Endodermal cell (in vitro differentiated cells): ENCODE measurements at regions not wholly inside any gene's neighbourhood (a gene's known extent, or its start where the extent isn't known, plus 50 kb on each side); places are given as distances from the start of the nearest gene placed in this dataset.

Experiments used
- DNase-seq: peaks from one replicate; pipeline ENCODE4 v3.0.0-alpha.2; 2017
- H3K27ac ChIP-seq: 2 replicates; pipeline ENCODE4 v1.5.1; 2013; ENCODE audit warnings: mild to moderate bottlenecking, low read depth, low read length, moderate library complexity
- H3K27me3 ChIP-seq: 2 replicates; pipeline ENCODE4 v1.6.1; 2013; ENCODE audit warnings: mild to moderate bottlenecking, low read length, moderate library complexity; ENCODE audit not compliant: insufficient read depth, control insufficient read depth, poor library complexity, severe bottlenecking
- H3K36me3 ChIP-seq: 2 replicates; pipeline ENCODE4 v1.7.0; 2013; ENCODE audit warnings: mild to moderate bottlenecking, low read length, moderate library complexity; ENCODE audit not compliant: control insufficient read depth, insufficient read depth
- H3K4me1 ChIP-seq: one replicate; pipeline ENCODE4 v1.7.0; 2013; ENCODE audit warnings: low read length; ENCODE audit not compliant: control insufficient read depth, insufficient read depth
- H3K4me3 ChIP-seq: 2 replicates; pipeline ENCODE4 v1.5.1; 2013; ENCODE audit warnings: mild to moderate bottlenecking, low read length, moderate library complexity
- H3K9ac ChIP-seq: 2 replicates; pipeline ENCODE4 v1.6.1; 2013; ENCODE audit warnings: mild to moderate bottlenecking, low read length, moderate library complexity; ENCODE audit not compliant: poor library complexity, severe bottlenecking; ENCODE audit errors: extremely low read depth
- H3K9me3 ChIP-seq: 2 replicates; pipeline ENCODE4 v1.6.1; 2013; ENCODE audit warnings: mild to moderate bottlenecking, low read length, moderate library complexity; ENCODE audit not compliant: control insufficient read depth
- H3K27ac Mint-ChIP-seq: 2 replicates; pipeline ENCODE4 v1.8.0; 2020; ENCODE audit warnings: mixed read lengths
- H3K27me3 Mint-ChIP-seq: 2 replicates; pipeline ENCODE4 v1.8.0; 2021; ENCODE audit warnings: mild to moderate bottlenecking, mixed read lengths; ENCODE audit not compliant: insufficient read depth
- H3K36me3 Mint-ChIP-seq: 2 replicates; pipeline ENCODE4 v1.8.0; 2020; ENCODE audit warnings: low read depth, mixed read lengths
- H3K4me1 Mint-ChIP-seq: 2 replicates; pipeline ENCODE4 v1.8.0; 2020; ENCODE audit warnings: mixed read lengths
- H3K4me3 Mint-ChIP-seq: 2 replicates; pipeline ENCODE4 v1.8.0; 2020; ENCODE audit warnings: mild to moderate bottlenecking, moderate library complexity, mixed read lengths
- H3K9me3 Mint-ChIP-seq: 2 replicates; pipeline ENCODE4 v1.8.0; 2020; ENCODE audit warnings: mild to moderate bottlenecking, mixed read lengths
- WGBS, 2 experiments: methylation state at CpG; one replicate each; pipeline versions ENCODE4 v1.1.5 to v1.1.7; 2013; ENCODE audit warnings: missing lambda C conversion rate in 2 of 2, mixed read lengths in 1 of 2; ENCODE audit not compliant: insufficient coverage in 1 of 2, insufficient read length in 1 of 2; 5-methylcytosine and 5-hydroxymethylcytosine counted together
- TF ChIP-seq, protein P1 (sequence below): fragments of 200-600 bp; sonication (generic); conservative IDR thresholded peaks from 2 replicates; pipeline ENCODE4 v1.5.0; 2021; ENCODE audit warnings: antibody characterized with exemption, mild to moderate bottlenecking

DNA sequence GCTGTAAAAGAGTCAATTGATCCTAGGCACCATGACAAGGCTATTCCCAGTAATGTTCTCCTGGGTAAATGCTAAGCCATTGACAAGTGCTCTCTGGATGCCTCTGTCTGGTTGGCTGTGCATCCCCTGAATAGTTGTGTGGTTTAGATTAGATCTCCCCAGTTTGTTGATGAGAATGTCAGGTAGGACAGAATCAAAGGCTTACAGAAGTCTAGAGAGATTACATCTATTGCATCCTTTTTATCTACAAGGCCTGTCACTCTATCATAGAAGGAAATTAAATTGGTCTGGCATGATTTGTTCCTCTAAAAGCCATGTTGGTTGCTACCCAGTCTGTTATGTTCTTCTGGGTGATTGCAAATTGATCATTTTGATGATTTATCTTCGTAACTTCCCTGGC is 548.3 kb downstream of the GATA3 start:
- H3K27ac ChIP-seq = no peak overlapping the region
- H3K4me3 Mint-ChIP-seq = no peak overlapping the region
- H3K27me3 Mint-ChIP-seq = no peaks in the 10 kb centered on the region
- H3K27me3 ChIP-seq = no peaks in the 10 kb centered on the region
- H3K27ac Mint-ChIP-seq = no peak overlapping the region
- TF ChIP-seq, protein P1, sequence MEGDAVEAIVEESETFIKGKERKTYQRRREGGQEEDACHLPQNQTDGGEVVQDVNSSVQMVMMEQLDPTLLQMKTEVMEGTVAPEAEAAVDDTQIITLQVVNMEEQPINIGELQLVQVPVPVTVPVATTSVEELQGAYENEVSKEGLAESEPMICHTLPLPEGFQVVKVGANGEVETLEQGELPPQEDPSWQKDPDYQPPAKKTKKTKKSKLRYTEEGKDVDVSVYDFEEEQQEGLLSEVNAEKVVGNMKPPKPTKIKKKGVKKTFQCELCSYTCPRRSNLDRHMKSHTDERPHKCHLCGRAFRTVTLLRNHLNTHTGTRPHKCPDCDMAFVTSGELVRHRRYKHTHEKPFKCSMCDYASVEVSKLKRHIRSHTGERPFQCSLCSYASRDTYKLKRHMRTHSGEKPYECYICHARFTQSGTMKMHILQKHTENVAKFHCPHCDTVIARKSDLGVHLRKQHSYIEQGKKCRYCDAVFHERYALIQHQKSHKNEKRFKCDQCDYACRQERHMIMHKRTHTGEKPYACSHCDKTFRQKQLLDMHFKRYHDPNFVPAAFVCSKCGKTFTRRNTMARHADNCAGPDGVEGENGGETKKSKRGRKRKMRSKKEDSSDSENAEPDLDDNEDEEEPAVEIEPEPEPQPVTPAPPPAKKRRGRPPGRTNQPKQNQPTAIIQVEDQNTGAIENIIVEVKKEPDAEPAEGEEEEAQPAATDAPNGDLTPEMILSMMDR = no peak
- peaks cover 20% of the 10 kb centered on the region for H3K9me3 Mint-ChIP-seq
- no peaks in the 10 kb centered on the region for H3K9me3 ChIP-seq
- no peak overlapping the region for H3K4me3 ChIP-seq
- H3K36me3 Mint-ChIP-seq = no peaks in the 10 kb centered on the region
- WGBS, 2 experiments = 80 to 86% methylated on average over 1 of the region's 1 CpG
- no peaks in the 10 kb centered on the region for H3K4me1 Mint-ChIP-seq
- H3K9ac ChIP-seq = no peak overlapping the region
- H3K36me3 ChIP-seq = no peaks in the 10 kb centered on the region
- no peaks in the 10 kb centered on the region for H3K4me1 ChIP-seq
- no peak for DNase-seq

DNA sequence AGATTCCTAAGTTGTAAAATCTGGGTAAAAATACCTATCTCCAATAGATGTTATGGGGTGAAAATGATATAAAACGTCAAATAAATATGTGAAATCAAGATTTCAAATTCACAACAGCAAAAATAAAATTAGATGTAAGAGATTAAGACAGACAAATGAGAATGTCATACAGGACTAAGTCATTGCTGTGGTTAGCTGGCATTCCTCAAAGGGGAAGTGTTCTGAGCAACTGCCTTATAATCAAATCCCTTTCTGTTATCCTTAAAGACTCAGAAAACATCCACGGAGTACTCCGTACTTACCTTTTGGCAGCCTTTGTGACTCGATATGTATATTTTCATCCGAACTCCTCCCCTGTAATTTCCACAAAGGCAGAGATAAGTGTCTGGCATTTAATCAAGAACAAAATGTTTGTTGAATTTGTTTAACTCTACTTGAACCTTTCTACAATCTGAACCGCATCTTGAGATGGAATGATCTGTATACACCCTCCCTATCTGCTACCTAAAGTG is 559.6 kb downstream of the GATA3 start:
- no peaks in the 10 kb centered on the region for H3K4me1 Mint-ChIP-seq
- WGBS, 2 experiments = 92 to 100% methylated on average over 4 of the region's 6 CpGs

DNA sequence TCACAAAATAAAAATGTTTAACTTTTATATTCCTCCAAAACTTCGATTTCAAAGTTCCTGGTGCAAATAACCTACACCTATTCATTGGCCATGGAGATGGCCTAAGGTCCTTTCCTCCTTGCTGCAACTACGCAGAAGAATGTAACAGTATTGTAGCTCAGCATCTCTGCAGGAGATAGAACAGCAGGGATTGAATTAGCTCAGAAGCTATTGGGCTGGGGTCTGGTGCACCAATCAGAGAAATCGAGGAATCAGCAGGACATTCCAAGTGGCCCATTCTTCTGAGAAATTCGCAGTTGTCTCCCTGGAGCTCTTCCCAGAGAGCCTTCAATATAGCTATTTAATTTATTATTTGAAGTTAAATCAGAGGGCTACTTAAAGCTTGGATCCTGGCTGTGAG is 560.6 kb downstream of the GATA3 start:
- Histone ChIP-seq H3K27ac (no peak overlapping the region), H3K9ac (no peak overlapping the region), H3K4me3 (no peak overlapping the region), H3K36me3 (no peaks in the 10 kb centered on the region), H3K9me3 (no peaks in the 10 kb centered on the region), H3K27me3 (no peaks in the 10 kb centered on the region), H3K4me1 (no peaks in the 10 kb centered on the region)
- H3K27ac Mint-ChIP-seq = no peak overlapping the region
- peaks cover 8% of the 10 kb centered on the region for H3K9me3 Mint-ChIP-seq
- H3K27me3 Mint-ChIP-seq = no peaks in the 10 kb centered on the region
- no peaks in the 10 kb centered on the region for H3K36me3 Mint-ChIP-seq
- DNase-seq = no peak
- H3K4me3 Mint-ChIP-seq = no peak overlapping the region
- TF ChIP-seq, protein P1 = no peak
- WGBS, 2 experiments = 80 to 100% methylated on average over 1 to 4 of the region's 4 CpGs
- no peaks in the 10 kb centered on the region for H3K4me1 Mint-ChIP-seq

More for the DNA sequence above, 559.6 kb downstream of the GATA3 start:
- Histone ChIP-seq H3K4me3 (no peak overlapping the region), H3K27ac (no peak overlapping the region), H3K4me1 (no peaks in the 10 kb centered on the region), H3K9me3 (no peaks in the 10 kb centered on the region), H3K9ac (no peak overlapping the region), H3K27me3 (no peaks in the 10 kb centered on the region), H3K36me3 (no peaks in the 10 kb centered on the region)
- TF ChIP-seq, protein P1 = no peak
- H3K36me3 Mint-ChIP-seq = no peaks in the 10 kb centered on the region
- H3K27ac Mint-ChIP-seq = no peak overlapping the region
- peaks cover 10% of the 10 kb centered on the region for H3K9me3 Mint-ChIP-seq
- no peaks in the 10 kb centered on the region for H3K27me3 Mint-ChIP-seq
- DNase-seq = no peak
- no peak overlapping the region for H3K4me3 Mint-ChIP-seq
